A673 (cell line): ENCODE measurements at regions not wholly inside any gene's neighbourhood (a gene's known extent, or its start where the extent isn't known, plus 50 kb on each side); places are given as distances from the start of the nearest gene placed in this dataset.

Experiments
- CTCF ChIP-seq: fragments of 300-800, 200-600 bp; sonication (generic); conservative IDR thresholded peaks from 2 replicates; pipeline ENCODE4 v1.5.1; 2017; ENCODE audit warnings: low read depth, mild to moderate bottlenecking, antibody characterized with exemption, low read length, moderate library complexity, mixed read lengths
- EZH2 ChIP-seq: fragments of 200-600 bp; sonication (generic); IDR thresholded peaks from 2 replicates; pipeline ENCODE4 v1.6.1; 2017; ENCODE audit warnings: borderline replicate concordance, low read depth, mild to moderate bottlenecking, mixed read lengths, antibody characterized with exemption, low read length; ENCODE audit not compliant: poor library complexity, severe bottlenecking

- TF ChIP-seq CTCF = no peak
- TF ChIP-seq EZH2 = no peak
Observed at GRCh38 chr16:54605536-54606066, 319.0 kb upstream of the IRX3 start.
